Loucy (cell line): ENCODE measurements at regions not wholly inside any gene's neighbourhood (a gene's known extent, or its start where the extent isn't known, plus 50 kb on each side); places are given as distances from the start of the nearest gene placed in this dataset.

Experiments used
- H2AFZ ChIP-seq: fragments of 200-600 bp; sonication (generic); 2 replicates; pipeline ENCODE4 v1.6.0; 2016; ENCODE audit warnings: antibody characterized with exemption, mild to moderate bottlenecking, low read length, moderate library complexity
- H3F3A ChIP-seq: fragments of 200-600 bp; 2 replicates; pipeline ENCODE4 v1.6.0; 2016; ENCODE audit warnings: antibody characterized with exemption, low read depth, mild to moderate bottlenecking
- H3K27me3 ChIP-seq: fragments of 200-600 bp; sonication (generic); 2 replicates; pipeline ENCODE4 v1.6.1; 2014; ENCODE audit warnings: low read length, mild to moderate bottlenecking; ENCODE audit not compliant: insufficient read depth, poor library complexity, severe bottlenecking
- H3K36me3 ChIP-seq: fragments of 200-600 bp; sonication (generic); 2 replicates; pipeline ENCODE4 v1.6.1; 2016; ENCODE audit warnings: low read length; ENCODE audit not compliant: insufficient read depth
- H3K4me1 ChIP-seq: fragments of 200-600 bp; sonication (generic); 2 replicates; pipeline ENCODE4 v1.5.1; 2014; ENCODE audit warnings: low read length, mild to moderate bottlenecking; ENCODE audit not compliant: insufficient read depth, poor library complexity, severe bottlenecking
- H3K4me2 ChIP-seq: fragments of 200-600 bp; sonication (generic); 2 replicates; pipeline ENCODE4 v1.6.0; 2014; ENCODE audit warnings: antibody characterized with exemption, low read length, low read depth, mild to moderate bottlenecking; ENCODE audit not compliant: poor library complexity, severe bottlenecking
- H3K4me3 ChIP-seq: fragments of 200-600 bp; sonication (generic); 2 replicates; pipeline ENCODE4 v1.5.1; 2014; ENCODE audit warnings: low read length, mild to moderate bottlenecking, mixed read lengths; ENCODE audit not compliant: poor library complexity, severe bottlenecking
- H3K79me2 ChIP-seq: fragments of 200-600 bp; sonication (generic); 2 replicates; pipeline ENCODE4 v1.6.1; 2014; ENCODE audit warnings: low read length; ENCODE audit not compliant: insufficient read depth
- H3K9ac ChIP-seq: fragments of 200-600 bp; sonication (generic); 2 replicates; pipeline ENCODE4 v1.6.0; 2014; ENCODE audit warnings: mild to moderate bottlenecking, low read depth, low read length, moderate library complexity; ENCODE audit not compliant: poor library complexity, severe bottlenecking
- H3K9me2 ChIP-seq: fragments of 200-600 bp; sonication (generic); replicated peaks from 2 replicates; pipeline ENCODE4 v1.6.1; 2016; ENCODE audit warnings: low read depth, low read length, mixed read lengths
- H3K9me3 ChIP-seq: fragments of 200-600 bp; sonication (generic); 2 replicates; pipeline ENCODE4 v1.6.1; 2014; ENCODE audit warnings: mild to moderate bottlenecking, antibody characterized with exemption, low read length, low read depth; ENCODE audit not compliant: insufficient read depth
- H4K20me1 ChIP-seq: fragments of 200-600 bp; sonication (generic); 2 replicates; pipeline ENCODE4 v1.6.0; 2014; ENCODE audit warnings: antibody characterized with exemption, low read length, mild to moderate bottlenecking; ENCODE audit not compliant: insufficient read depth, poor library complexity, severe bottlenecking
- EZH2phosphoT487 ChIP-seq: fragments of 200-600 bp; IDR thresholded peaks from 2 replicates; pipeline ENCODE4 v1.6.1; 2018; ENCODE audit warnings: antibody characterized with exemption, mild to moderate bottlenecking, moderate library complexity, borderline replicate concordance
- TF ChIP-seq, protein P1 (sequence below): fragments of 200-600 bp; sonication (generic); conservative IDR thresholded peaks from 2 replicates; pipeline ENCODE4 v1.5.1; 2014; ENCODE audit warnings: mild to moderate bottlenecking, antibody characterized with exemption, low read length

GRCh38 chr6:14807971-14808370, 437.9 kb upstream of the JARID2 start:
- Histone ChIP-seq H3K9ac (no peak overlapping the region), H3K4me3 (no peak overlapping the region), H3K9me3 (no peaks in the 10 kb centered on the region; the same call in 1 of the 2 replicates), H3F3A (no peaks in the 10 kb centered on the region), H3K4me2 (no peak overlapping the region), H3K79me2 (no peaks in the 10 kb centered on the region), H2AFZ (no peak overlapping the region), H3K27me3 (no peaks in the 10 kb centered on the region), H3K36me3 (no peaks in the 10 kb centered on the region), H3K9me2 (no peaks in the 10 kb centered on the region), H4K20me1 (no peaks in the 10 kb centered on the region), H3K4me1 (peaks cover 32% of the 10 kb centered on the region)
- TF ChIP-seq, protein P1, sequence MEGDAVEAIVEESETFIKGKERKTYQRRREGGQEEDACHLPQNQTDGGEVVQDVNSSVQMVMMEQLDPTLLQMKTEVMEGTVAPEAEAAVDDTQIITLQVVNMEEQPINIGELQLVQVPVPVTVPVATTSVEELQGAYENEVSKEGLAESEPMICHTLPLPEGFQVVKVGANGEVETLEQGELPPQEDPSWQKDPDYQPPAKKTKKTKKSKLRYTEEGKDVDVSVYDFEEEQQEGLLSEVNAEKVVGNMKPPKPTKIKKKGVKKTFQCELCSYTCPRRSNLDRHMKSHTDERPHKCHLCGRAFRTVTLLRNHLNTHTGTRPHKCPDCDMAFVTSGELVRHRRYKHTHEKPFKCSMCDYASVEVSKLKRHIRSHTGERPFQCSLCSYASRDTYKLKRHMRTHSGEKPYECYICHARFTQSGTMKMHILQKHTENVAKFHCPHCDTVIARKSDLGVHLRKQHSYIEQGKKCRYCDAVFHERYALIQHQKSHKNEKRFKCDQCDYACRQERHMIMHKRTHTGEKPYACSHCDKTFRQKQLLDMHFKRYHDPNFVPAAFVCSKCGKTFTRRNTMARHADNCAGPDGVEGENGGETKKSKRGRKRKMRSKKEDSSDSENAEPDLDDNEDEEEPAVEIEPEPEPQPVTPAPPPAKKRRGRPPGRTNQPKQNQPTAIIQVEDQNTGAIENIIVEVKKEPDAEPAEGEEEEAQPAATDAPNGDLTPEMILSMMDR = no peak
- TF ChIP-seq EZH2phosphoT487 = no peak

- Histone ChIP-seq H3K9me2 (no peaks in the 10 kb centered on the region), H3K9me3 (no peaks in the 10 kb centered on the region; the same call in 1 of the 2 replicates), H3K9ac (no peak overlapping the region), H3K36me3 (no peaks in the 10 kb centered on the region), H3K4me1 (peaks cover 14% of the 10 kb centered on the region), H2AFZ (no peak overlapping the region), H3F3A (no peaks in the 10 kb centered on the region), H3K4me2 (no peak overlapping the region), H3K79me2 (no peaks in the 10 kb centered on the region), H3K4me3 (no peak overlapping the region), H4K20me1 (no peaks in the 10 kb centered on the region), H3K27me3 (no peaks in the 10 kb centered on the region)
- TF ChIP-seq, protein P1 = no peak
- TF ChIP-seq EZH2phosphoT487 = no peak
These were observed 435.8 kb upstream of the JARID2 start for GRCh38 chr6:14810021-14810420.

DNA sequence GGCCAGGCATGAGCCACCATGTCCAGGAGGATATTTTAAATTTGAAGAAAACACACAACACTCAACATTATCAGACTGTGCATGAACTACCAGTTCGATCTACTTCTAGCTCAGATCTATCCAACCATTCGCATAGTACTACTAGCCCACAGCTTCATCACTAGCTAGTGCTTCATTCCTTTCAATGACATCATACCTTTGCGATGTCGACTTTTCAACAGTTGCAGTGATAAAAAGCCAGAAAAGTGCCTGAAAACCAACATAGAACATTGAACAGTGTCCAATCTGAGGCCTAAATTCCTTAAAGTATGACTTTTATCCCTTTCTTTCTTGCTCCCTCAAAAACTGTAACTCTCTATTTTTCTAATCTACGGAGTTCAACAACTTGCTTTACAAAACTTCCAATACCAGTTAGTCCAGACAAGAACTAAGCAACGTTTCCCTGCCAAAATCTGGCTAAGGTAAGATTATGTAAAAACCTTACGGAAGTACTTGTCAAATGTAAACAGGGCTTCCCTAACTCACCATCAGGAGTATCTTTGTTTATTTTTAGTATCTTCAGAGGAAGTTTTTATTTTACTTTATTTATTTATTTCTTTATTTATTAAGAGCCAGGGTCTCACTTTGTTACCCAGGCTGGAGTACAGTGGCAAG, 434.0 kb upstream of the JARID2 start:
- H3F3A ChIP-seq = no peaks in the 10 kb centered on the region
- H4K20me1 ChIP-seq = no peaks in the 10 kb centered on the region
- H3K4me3 ChIP-seq = no peak overlapping the region
- no peak overlapping the region for H3K4me2 ChIP-seq
- no peaks in the 10 kb centered on the region; the same call in 1 of the 2 replicates for H3K9me3 ChIP-seq
- H3K27me3 ChIP-seq = no peaks in the 10 kb centered on the region
- no peak for TF ChIP-seq EZH2phosphoT487
- TF ChIP-seq, protein P1 = no peak
- H2AFZ ChIP-seq = no peak overlapping the region
- peaks cover 11% of the 10 kb centered on the region for H3K4me1 ChIP-seq
- H3K79me2 ChIP-seq = no peaks in the 10 kb centered on the region
- no peaks in the 10 kb centered on the region for H3K9me2 ChIP-seq
- no peaks in the 10 kb centered on the region for H3K36me3 ChIP-seq
- H3K9ac ChIP-seq = no peak overlapping the region
